ENCODE measurements at regions not wholly inside any gene's neighbourhood (a gene's known extent, or its start where the extent isn't known, plus 50 kb on each side); places are given as distances from the start of the nearest gene placed in this dataset.

- Mint-ChIP-seq H3K4me1 (peaks cover 6% of the 10 kb centered on the region; the same call in 2 of the 3 replicates), H3K27me3 (ENCODE audit: insufficient read depth, low read depth, poor library complexity) (peaks cover 4% of the 10 kb centered on the region), H3K4me3 (no peak overlapping the region), H3K27ac (no peak overlapping the region), H3K9me3 (no peaks in the 10 kb centered on the region), H3K36me3 (ENCODE audit: low read depth) (no peaks in the 10 kb centered on the region)
- DNase-seq (ENCODE audit: low spot score) (no peak), ATAC-seq (no peak)
- TF ChIP-seq ZNF114 (CRISPR knock-in tag; IDR thresholded peaks at IDR 0.05): no peak
- TF ChIP-seq ZNF331 (CRISPR knock-in tag; IDR thresholded peaks at IDR 0.05; ENCODE audit: low read depth): no peak
- no peak for TF ChIP-seq CREB1 (CRISPR knock-in tag; IDR thresholded peaks at IDR 0.05; ENCODE audit: low read depth)
- TF ChIP-seq, protein P1, sequence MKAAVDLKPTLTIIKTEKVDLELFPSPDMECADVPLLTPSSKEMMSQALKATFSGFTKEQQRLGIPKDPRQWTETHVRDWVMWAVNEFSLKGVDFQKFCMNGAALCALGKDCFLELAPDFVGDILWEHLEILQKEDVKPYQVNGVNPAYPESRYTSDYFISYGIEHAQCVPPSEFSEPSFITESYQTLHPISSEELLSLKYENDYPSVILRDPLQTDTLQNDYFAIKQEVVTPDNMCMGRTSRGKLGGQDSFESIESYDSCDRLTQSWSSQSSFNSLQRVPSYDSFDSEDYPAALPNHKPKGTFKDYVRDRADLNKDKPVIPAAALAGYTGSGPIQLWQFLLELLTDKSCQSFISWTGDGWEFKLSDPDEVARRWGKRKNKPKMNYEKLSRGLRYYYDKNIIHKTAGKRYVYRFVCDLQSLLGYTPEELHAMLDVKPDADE (IDR thresholded peaks at IDR 0.05): no peak
- TF ChIP-seq, protein P2, sequence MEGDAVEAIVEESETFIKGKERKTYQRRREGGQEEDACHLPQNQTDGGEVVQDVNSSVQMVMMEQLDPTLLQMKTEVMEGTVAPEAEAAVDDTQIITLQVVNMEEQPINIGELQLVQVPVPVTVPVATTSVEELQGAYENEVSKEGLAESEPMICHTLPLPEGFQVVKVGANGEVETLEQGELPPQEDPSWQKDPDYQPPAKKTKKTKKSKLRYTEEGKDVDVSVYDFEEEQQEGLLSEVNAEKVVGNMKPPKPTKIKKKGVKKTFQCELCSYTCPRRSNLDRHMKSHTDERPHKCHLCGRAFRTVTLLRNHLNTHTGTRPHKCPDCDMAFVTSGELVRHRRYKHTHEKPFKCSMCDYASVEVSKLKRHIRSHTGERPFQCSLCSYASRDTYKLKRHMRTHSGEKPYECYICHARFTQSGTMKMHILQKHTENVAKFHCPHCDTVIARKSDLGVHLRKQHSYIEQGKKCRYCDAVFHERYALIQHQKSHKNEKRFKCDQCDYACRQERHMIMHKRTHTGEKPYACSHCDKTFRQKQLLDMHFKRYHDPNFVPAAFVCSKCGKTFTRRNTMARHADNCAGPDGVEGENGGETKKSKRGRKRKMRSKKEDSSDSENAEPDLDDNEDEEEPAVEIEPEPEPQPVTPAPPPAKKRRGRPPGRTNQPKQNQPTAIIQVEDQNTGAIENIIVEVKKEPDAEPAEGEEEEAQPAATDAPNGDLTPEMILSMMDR (conservative IDR thresholded peaks at IDR 0.05; ENCODE audit: low read depth in 2 of 2): no peak
- TF ChIP-seq EZH2phosphoT487 (IDR thresholded peaks at IDR 0.05; ENCODE audit: unreplicated experiment): no peak
- TF ChIP-seq JUNB (IDR thresholded peaks at IDR 0.05; ENCODE audit: unreplicated experiment): no peak
- TF ChIP-seq, protein P3, sequence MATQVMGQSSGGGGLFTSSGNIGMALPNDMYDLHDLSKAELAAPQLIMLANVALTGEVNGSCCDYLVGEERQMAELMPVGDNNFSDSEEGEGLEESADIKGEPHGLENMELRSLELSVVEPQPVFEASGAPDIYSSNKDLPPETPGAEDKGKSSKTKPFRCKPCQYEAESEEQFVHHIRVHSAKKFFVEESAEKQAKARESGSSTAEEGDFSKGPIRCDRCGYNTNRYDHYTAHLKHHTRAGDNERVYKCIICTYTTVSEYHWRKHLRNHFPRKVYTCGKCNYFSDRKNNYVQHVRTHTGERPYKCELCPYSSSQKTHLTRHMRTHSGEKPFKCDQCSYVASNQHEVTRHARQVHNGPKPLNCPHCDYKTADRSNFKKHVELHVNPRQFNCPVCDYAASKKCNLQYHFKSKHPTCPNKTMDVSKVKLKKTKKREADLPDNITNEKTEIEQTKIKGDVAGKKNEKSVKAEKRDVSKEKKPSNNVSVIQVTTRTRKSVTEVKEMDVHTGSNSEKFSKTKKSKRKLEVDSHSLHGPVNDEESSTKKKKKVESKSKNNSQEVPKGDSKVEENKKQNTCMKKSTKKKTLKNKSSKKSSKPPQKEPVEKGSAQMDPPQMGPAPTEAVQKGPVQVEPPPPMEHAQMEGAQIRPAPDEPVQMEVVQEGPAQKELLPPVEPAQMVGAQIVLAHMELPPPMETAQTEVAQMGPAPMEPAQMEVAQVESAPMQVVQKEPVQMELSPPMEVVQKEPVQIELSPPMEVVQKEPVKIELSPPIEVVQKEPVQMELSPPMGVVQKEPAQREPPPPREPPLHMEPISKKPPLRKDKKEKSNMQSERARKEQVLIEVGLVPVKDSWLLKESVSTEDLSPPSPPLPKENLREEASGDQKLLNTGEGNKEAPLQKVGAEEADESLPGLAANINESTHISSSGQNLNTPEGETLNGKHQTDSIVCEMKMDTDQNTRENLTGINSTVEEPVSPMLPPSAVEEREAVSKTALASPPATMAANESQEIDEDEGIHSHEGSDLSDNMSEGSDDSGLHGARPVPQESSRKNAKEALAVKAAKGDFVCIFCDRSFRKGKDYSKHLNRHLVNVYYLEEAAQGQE (IDR thresholded peaks at IDR 0.05; ENCODE audit: unreplicated experiment): no peak
- no peak for TF ChIP-seq EZH2 (IDR thresholded peaks at IDR 0.05; ENCODE audit: low read depth, unreplicated experiment)
- no peak for TF ChIP-seq POLR2AphosphoS5 (IDR thresholded peaks at IDR 0.05; ENCODE audit: low read depth)
- TF ChIP-seq, protein P4, sequence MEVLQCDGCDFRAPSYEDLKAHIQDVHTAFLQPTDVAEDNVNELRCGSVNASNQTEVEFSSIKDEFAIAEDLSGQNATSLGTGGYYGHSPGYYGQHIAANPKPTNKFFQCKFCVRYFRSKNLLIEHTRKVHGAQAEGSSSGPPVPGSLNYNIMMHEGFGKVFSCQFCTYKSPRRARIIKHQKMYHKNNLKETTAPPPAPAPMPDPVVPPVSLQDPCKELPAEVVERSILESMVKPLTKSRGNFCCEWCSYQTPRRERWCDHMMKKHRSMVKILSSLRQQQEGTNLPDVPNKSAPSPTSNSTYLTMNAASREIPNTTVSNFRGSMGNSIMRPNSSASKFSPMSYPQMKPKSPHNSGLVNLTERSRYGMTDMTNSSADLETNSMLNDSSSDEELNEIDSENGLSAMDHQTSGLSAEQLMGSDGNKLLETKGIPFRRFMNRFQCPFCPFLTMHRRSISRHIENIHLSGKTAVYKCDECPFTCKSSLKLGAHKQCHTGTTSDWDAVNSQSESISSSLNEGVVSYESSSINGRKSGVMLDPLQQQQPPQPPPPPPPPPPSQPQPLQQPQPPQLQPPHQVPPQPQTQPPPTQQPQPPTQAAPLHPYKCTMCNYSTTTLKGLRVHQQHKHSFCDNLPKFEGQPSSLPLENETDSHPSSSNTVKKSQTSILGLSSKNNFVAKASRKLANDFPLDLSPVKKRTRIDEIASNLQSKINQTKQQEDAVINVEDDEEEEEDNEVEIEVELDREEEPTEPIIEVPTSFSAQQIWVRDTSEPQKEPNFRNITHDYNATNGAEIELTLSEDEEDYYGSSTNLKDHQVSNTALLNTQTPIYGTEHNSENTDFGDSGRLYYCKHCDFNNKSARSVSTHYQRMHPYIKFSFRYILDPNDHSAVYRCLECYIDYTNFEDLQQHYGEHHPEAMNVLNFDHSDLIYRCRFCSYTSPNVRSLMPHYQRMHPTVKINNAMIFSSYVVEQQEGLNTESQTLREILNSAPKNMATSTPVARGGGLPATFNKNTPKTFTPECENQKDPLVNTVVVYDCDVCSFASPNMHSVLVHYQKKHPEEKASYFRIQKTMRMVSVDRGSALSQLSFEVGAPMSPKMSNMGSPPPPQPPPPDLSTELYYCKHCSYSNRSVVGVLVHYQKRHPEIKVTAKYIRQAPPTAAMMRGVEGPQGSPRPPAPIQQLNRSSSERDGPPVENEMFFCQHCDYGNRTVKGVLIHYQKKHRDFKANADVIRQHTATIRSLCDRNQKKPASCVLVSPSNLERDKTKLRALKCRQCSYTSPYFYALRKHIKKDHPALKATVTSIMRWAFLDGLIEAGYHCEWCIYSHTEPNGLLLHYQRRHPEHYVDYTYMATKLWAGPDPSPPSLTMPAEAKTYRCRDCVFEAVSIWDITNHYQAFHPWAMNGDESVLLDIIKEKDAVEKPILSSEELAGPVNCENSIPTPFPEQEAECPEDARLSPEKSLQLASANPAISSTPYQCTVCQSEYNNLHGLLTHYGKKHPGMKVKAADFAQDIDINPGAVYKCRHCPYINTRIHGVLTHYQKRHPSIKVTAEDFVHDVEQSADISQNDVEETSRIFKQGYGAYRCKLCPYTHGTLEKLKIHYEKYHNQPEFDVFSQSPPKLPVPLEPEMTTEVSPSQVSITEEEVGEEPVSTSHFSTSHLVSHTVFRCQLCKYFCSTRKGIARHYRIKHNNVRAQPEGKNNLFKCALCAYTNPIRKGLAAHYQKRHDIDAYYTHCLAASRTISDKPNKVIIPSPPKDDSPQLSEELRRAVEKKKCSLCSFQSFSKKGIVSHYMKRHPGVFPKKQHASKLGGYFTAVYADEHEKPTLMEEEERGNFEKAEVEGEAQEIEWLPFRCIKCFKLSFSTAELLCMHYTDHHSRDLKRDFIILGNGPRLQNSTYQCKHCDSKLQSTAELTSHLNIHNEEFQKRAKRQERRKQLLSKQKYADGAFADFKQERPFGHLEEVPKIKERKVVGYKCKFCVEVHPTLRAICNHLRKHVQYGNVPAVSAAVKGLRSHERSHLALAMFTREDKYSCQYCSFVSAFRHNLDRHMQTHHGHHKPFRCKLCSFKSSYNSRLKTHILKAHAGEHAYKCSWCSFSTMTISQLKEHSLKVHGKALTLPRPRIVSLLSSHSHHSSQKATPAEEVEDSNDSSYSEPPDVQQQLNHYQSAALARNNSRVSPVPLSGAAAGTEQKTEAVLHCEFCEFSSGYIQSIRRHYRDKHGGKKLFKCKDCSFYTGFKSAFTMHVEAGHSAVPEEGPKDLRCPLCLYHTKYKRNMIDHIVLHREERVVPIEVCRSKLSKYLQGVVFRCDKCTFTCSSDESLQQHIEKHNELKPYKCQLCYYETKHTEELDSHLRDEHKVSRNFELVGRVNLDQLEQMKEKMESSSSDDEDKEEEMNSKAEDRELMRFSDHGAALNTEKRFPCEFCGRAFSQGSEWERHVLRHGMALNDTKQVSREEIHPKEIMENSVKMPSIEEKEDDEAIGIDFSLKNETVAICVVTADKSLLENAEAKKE (CRISPR knock-in tag; IDR thresholded peaks at IDR 0.05): no peak
- TF ChIP-seq STAT1 (IDR thresholded peaks at IDR 0.05; ENCODE audit: unreplicated experiment): no peak
- TF ChIP-seq NANOG (IDR thresholded peaks at IDR 0.05; ENCODE audit: borderline replicate concordance): no peak
- Histone ChIP-seq H3K27me3 (ENCODE audit: insufficient read depth) (no peaks in the 10 kb centered on the region), H4K20me1 (replicated peaks; ENCODE audit: insufficient read depth) (no peaks in the 10 kb centered on the region), H3K79me2 (replicated peaks; ENCODE audit: insufficient read depth) (no peaks in the 10 kb centered on the region), H3K4me1 (ENCODE audit: insufficient read depth) (no peaks in the 10 kb centered on the region), H3K4me3 (no peak overlapping the region), H3K27ac (ENCODE audit: low read depth) (no peak overlapping the region), H3K4me2 (no peak overlapping the region), H3K9me2 (ENCODE audit: insufficient read depth) (no peaks in the 10 kb centered on the region), H3F3A (replicated peaks; ENCODE audit: low read depth) (no peaks in the 10 kb centered on the region), H2AFZ (no peak overlapping the region), H3K36me3 (ENCODE audit: insufficient read depth) (no peaks in the 10 kb centered on the region)
These were observed 98.0 kb upstream of the SLC14A2 start for GRCh38 chr18:45517181-45517741.
